MCF 10A (cell line): ENCODE measurements at regions not wholly inside any gene's neighbourhood (a gene's known extent, or its start where the extent isn't known, plus 50 kb on each side); places are given as distances from the start of the nearest gene placed in this dataset.

Source experiments
- BruUV-seq: library from RNA; stranded (reverse); fragments of 400-500 nt; replicated peaks from 2 replicates; lab custom pipeline; 2021; lab: Mats Ljungman, UMichigan
- CTCF ChIA-PET: fragments of 300-600 bp; sonication (Branson Sonifier 250); formaldehyde crosslinking; extraction: SDS; loops from one replicate; lab custom pipeline; 2021; ENCODE audit warnings: antibody characterized with exemption, inconsistent platforms; lab: Yijun Ruan, JAX
- POLR2A ChIA-PET: fragments of 300-600, 350-650 bp; sonication (Branson Sonifier 250); formaldehyde crosslinking; extraction: SDS; loops from one replicate; lab custom pipeline; 2020; ENCODE audit warnings: antibody characterized with exemption, inconsistent platforms; lab: Yijun Ruan, JAX
- DNase-seq: peaks from one replicate; pipeline ENCODE4 v3.0.0-alpha.2; 2018; ENCODE audit not compliant: unreplicated experiment
- H3K27ac Mint-ChIP-seq: one replicate; pipeline ENCODE4 v1.8.0; 2022; ENCODE audit warnings: mild to moderate bottlenecking, low read depth, mixed read lengths; ENCODE audit not compliant: unreplicated experiment
- H3K27me3 Mint-ChIP-seq: one replicate; pipeline ENCODE4 v1.8.0; 2022; ENCODE audit warnings: mixed read lengths; ENCODE audit not compliant: insufficient read depth, unreplicated experiment
- H3K36me3 Mint-ChIP-seq: one replicate; pipeline ENCODE4 v1.8.0; 2022; ENCODE audit warnings: mild to moderate bottlenecking, moderate library complexity, mixed read lengths; ENCODE audit not compliant: insufficient read depth, unreplicated experiment
- H3K4me1 Mint-ChIP-seq: one replicate; pipeline ENCODE4 v1.8.0; 2022; ENCODE audit warnings: mixed read lengths; ENCODE audit not compliant: insufficient read depth, unreplicated experiment
- H3K4me3 Mint-ChIP-seq: one replicate; pipeline ENCODE4 v1.8.0; 2022; ENCODE audit warnings: mild to moderate bottlenecking, moderate library complexity, mixed read lengths; ENCODE audit not compliant: unreplicated experiment
- H3K9me3 Mint-ChIP-seq: one replicate; pipeline ENCODE4 v1.8.0; 2022; ENCODE audit warnings: mixed read lengths; ENCODE audit not compliant: unreplicated experiment
- intact Hi-C: fragments of 100-400 bp; cut with micrococcal nuclease; formaldehyde crosslinking; loops from 2 replicates; pipeline ENCODE4 v1.14.1; 2022
- TF ChIP-seq, protein P1 (sequence below): fragments of 200-600 bp; IDR thresholded peaks from one replicate; pipeline ENCODE4 v1.8.0; 2022; ENCODE audit warnings: antibody characterized with exemption, mild to moderate bottlenecking; ENCODE audit not compliant: unreplicated experiment

DNA sequence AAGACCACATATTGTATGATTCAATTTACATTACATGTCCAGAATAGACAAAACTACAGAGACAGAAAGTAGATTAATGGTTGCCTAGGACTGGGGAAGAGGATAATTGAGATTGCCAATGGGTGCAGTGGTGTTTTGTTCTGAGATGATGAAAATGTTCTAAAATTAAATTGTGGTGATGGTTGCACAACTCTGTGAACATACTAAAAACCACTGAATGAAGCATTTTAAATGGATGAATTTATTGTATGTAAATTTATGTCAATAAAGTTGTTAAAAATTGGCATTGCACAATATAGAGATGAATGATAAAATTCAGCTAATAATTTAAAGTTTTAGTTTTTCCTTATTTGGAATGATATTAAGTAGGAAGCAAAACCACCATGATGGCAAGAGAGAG, 109.5 kb upstream of the NR4A3 start:
- H3K4me1 Mint-ChIP-seq, result no peaks in the 10 kb centered on the region
- H3K4me3 Mint-ChIP-seq, result no peak overlapping the region
- no peak for DNase-seq
- ChIA-PET POLR2A (no interaction called here), CTCF (no interaction called here)
- H3K36me3 Mint-ChIP-seq, result no peaks in the 10 kb centered on the region
- BruUV-seq, result no TSS peak
- TF ChIP-seq, protein P1, sequence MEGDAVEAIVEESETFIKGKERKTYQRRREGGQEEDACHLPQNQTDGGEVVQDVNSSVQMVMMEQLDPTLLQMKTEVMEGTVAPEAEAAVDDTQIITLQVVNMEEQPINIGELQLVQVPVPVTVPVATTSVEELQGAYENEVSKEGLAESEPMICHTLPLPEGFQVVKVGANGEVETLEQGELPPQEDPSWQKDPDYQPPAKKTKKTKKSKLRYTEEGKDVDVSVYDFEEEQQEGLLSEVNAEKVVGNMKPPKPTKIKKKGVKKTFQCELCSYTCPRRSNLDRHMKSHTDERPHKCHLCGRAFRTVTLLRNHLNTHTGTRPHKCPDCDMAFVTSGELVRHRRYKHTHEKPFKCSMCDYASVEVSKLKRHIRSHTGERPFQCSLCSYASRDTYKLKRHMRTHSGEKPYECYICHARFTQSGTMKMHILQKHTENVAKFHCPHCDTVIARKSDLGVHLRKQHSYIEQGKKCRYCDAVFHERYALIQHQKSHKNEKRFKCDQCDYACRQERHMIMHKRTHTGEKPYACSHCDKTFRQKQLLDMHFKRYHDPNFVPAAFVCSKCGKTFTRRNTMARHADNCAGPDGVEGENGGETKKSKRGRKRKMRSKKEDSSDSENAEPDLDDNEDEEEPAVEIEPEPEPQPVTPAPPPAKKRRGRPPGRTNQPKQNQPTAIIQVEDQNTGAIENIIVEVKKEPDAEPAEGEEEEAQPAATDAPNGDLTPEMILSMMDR, result no peak
- H3K9me3 Mint-ChIP-seq, result no peaks in the 10 kb centered on the region
- intact Hi-C loops, result no loop called here
- no peak overlapping the region for H3K27ac Mint-ChIP-seq
- peaks cover 17% of the 10 kb centered on the region for H3K27me3 Mint-ChIP-seq

DNA sequence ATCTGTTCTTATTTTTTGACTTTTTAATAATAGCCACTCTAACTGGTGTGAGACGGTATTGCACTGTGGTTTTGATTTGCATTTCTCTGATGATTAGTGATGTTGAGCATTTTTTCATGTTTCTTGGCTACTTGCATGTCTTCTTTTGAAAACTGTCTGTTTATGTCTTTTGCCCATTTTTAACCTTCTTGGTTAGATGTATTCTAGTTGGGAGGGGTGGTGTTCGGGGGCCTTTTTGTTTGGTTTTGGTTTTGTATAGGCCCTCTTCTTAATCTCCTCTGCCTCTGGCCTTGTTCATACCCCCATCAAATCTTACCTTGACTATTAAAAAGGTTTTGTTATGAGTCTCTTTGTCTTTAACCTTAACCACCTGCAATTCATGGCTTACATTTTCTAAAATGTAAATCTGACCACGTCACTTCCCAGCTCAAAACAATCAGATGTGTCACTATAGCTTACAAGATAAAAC, 107.8 kb upstream of the NR4A3 start:
- BruUV-seq, result no TSS peak
- Mint-ChIP-seq H3K27ac (no peak overlapping the region), H3K27me3 (peaks cover 12% of the 10 kb centered on the region), H3K36me3 (no peaks in the 10 kb centered on the region), H3K9me3 (no peaks in the 10 kb centered on the region), H3K4me3 (no peak overlapping the region), H3K4me1 (no peaks in the 10 kb centered on the region)
- no peak for DNase-seq
- TF ChIP-seq, protein P1, result no peak
- intact Hi-C loops, result no loop called here
- POLR2A ChIA-PET, result interaction anchor here (0.6 kb wide), 1 partner anchor 1396 kb away, joined by 3 read pairs; no protein-coding TSS in a partner anchor
- CTCF ChIA-PET, result no interaction called here

DNA sequence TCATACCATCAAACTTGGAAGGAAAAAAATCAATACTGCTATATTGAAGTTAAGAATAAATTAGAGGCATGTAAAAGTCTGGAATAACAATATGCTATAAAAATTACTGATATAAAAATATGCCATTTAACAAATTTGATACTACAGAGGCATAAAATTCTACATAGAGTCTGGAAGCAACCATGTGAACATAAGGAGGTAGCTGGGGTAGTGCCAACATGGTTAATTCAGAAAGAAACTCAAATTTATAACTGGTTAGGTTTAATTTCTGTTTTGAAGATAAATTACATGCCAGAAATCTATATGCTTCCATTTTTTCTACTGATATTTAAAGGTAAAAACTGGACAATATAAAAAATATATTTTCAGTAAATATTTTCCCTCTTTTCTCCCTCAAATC, 103.1 kb upstream of the NR4A3 start:
- ChIA-PET POLR2A (interaction anchor here (1.0 kb wide), 1 partner anchor 38 kb away, joined by 3 read pairs; no protein-coding TSS in a partner anchor), CTCF (no interaction called here)
- BruUV-seq, result no TSS peak
- TF ChIP-seq, protein P1, result no peak
- Mint-ChIP-seq H3K4me1 (no peaks in the 10 kb centered on the region), H3K27ac (no peak overlapping the region), H3K27me3 (peaks cover 12% of the 10 kb centered on the region), H3K36me3 (no peaks in the 10 kb centered on the region), H3K4me3 (no peak overlapping the region), H3K9me3 (no peaks in the 10 kb centered on the region)
- intact Hi-C loops, result no loop called here
- no peak for DNase-seq

DNA sequence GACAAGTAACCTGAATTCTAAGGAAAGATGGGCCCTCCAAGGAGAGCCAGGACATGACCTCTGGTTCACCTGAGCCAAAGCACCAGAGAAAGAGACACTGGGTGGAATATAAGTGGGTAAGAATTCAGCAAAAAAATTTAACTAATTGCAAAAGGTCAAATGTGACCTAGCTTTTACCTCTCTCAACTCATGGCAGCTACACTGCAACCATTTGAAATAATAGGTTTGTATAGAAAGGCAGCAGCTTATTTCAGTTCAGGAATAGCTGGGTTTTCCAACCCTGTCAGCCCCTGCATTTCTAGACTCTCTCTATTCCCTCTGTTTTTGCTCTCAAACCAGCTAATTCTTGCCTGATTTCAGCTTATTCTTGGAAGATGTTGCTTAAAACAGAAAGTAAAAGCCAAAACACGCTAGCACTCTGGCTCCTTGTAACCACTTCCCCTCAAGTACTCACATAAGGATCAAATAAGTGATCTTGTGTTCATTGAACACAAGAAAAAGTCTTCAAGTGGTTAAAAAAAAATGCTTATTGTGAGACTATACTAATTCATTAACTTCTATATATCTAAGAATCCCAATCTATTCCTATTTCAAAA, 101.1 kb upstream of the NR4A3 start:
- Mint-ChIP-seq H3K27me3 (peaks cover 10% of the 10 kb centered on the region), H3K9me3 (no peaks in the 10 kb centered on the region), H3K4me3 (peak overlapping the region; percentile 39), H3K27ac (no peak overlapping the region), H3K4me1 (no peaks in the 10 kb centered on the region), H3K36me3 (no peaks in the 10 kb centered on the region)
- intact Hi-C loops, result no loop called here
- POLR2A ChIA-PET, result interaction anchor here (0.5 to 0.7 kb wide), 2 partner anchors 69 to 147 kb away, joined by 3 read pairs; no protein-coding TSS in a partner anchor
- TF ChIP-seq, protein P1, result no peak
- no TSS peak for BruUV-seq
- DNase-seq, result no peak
- CTCF ChIA-PET, result interaction anchor here (0.9 to 1.0 kb wide), 2 partner anchors 12 to 108 kb away, joined by 4 to 6 read pairs; no protein-coding TSS in a partner anchor
